Esophagus (tissue), 2 donors: ENCODE measurements at regions not wholly inside any gene's neighbourhood (a gene's known extent, or its start where the extent isn't known, plus 50 kb on each side); places are given as distances from the start of the nearest gene placed in this dataset.
"Not testable (repeated sequence)": the region's sequence is repeated elsewhere in the genome, so short reads cannot be mapped to it uniquely, and the experiment has no call there.

Source experiments
- H3K27ac ChIP-seq, 2 donors: one replicate each; pipeline ENCODE4 v1.5.1; 2013; ENCODE audit warnings: low read depth in 2 of 2, mild to moderate bottlenecking in 2 of 2, inconsistent platforms in 1 of 2, low read length in 1 of 2, moderate library complexity in 1 of 2
- H3K27me3 ChIP-seq, 2 donors: one replicate each; pipeline ENCODE4 v1.6.1; 2013; ENCODE audit warnings: low read length in 2 of 2, control low read depth in 1 of 2, mild to moderate bottlenecking in 1 of 2; ENCODE audit not compliant: insufficient read depth in 2 of 2, control insufficient read depth in 1 of 2
- H3K36me3 ChIP-seq, 2 donors: one replicate each; pipeline ENCODE4 v1.6.1; 2013; ENCODE audit warnings: low read length in 1 of 2; ENCODE audit not compliant: control insufficient read depth in 2 of 2, insufficient read depth in 2 of 2
- H3K4me1 ChIP-seq, 2 donors: one replicate each; pipeline ENCODE4 v1.6.1; 2013; ENCODE audit warnings: low read length in 1 of 2; ENCODE audit not compliant: control insufficient read depth in 2 of 2, insufficient read depth in 2 of 2
- H3K4me3 ChIP-seq, 2 donors: one replicate each; pipeline ENCODE4 v1.5.1; 2013; ENCODE audit warnings: low read length in 2 of 2, mild to moderate bottlenecking in 2 of 2, low read depth in 1 of 2, moderate library complexity in 1 of 2
- H3K9me3 ChIP-seq, 2 donors: one replicate each; pipeline ENCODE4 v1.6.1; 2013; ENCODE audit warnings: mild to moderate bottlenecking in 2 of 2, low read depth in 1 of 2, low read length in 1 of 2, moderate library complexity in 1 of 2; ENCODE audit not compliant: control insufficient read depth in 2 of 2, insufficient read depth in 1 of 2
- WGBS, 2 donors: extraction: QIAGEN DNeasy Blood & Tissue Kit; methylation state at CpG; one replicate each; pipeline ENCODE4 v1.1.7; 2013; 5-methylcytosine and 5-hydroxymethylcytosine counted together
- donor health status: healthy with polysubstance abuse.
- donor health status: Bipolar disorder and iron deficiency.

DNA sequence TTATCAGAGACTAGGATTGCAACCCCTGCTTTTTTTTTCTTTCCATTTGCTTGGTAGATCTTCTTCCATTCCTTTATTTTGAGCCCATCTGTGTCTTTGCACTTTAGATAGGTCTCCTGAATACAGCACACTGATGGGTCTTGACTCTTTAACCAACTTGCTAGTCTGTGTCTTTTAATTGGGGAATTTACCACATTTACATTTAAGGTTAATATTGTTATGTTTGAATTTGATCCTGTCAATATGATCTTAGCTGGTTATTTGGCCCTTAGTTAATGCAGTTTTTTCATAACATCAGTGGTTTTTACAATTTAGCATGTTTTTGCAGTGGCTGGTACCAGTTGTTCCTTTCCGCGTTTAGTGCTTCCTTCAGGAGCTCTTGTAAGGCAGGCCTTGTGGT is 437.2 kb downstream of the ARL4A start:
- H3K27me3 ChIP-seq, H3K27ac ChIP-seq, H3K36me3 ChIP-seq, H3K4me1 ChIP-seq, H3K4me3 ChIP-seq, H3K9me3 ChIP-seq: not testable (repeated sequence)
- 97 to 100% methylated on average over 2 of the region's 2 CpGs for WGBS, 2 donors

DNA sequence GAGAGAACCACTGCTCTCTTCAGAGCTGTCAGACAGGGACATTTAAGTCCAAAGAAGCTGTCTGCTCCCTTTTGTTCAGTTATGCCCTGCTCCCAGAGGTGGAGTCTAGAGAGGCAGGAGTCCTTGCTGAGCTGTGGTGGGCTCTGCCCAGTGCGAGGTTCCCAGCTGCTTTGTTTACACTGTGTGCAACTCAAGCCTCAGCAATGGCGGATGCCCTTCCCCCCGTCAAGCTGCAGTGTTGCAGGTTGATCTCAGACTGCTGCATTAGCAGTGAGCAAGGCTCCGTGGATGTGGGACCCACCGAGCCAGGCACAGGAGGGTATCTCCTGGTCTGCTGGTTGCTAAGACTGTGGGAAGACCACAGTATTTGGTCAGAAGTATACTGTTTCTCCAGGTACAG is 438.9 kb downstream of the ARL4A start:
- Histone ChIP-seq H3K27me3 (no peaks in the 10 kb centered on the region), H3K27ac (no peak overlapping the region), H3K4me3 (no peak overlapping the region), H3K4me1 (no peaks in the 10 kb centered on the region), H3K9me3 (no peaks in the 10 kb centered on the region), H3K36me3 (no peaks in the 10 kb centered on the region)
- 88% methylated on average over 5 of the region's 5 CpGs for WGBS, 2 donors

DNA sequence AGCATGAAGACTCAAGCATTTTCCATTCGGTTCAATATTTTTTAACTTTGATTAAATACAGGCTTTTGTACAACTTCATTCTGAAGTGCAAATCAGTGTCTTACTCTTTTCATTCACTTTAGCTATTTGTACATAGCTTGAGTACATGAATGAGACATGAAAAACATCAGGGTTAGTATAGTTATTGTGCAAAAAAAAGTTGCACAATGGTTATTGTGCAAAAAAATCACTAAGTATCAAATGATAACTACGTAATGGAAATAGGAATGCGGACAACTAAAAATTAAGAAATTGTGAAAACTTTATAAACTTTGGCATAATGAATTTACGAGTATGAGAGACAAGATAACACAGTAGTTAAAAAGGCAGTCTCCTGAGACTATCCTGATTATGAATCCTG is 442.9 kb downstream of the ARL4A start:
- no peaks in the 10 kb centered on the region for H3K9me3 ChIP-seq
- WGBS, 2 donors: 88 to 91% methylated on average over 4 of the region's 4 CpGs
- no peaks in the 10 kb centered on the region for H3K4me1 ChIP-seq
- no peaks in the 10 kb centered on the region for H3K36me3 ChIP-seq
- no peak overlapping the region for H3K4me3 ChIP-seq
- no peak overlapping the region for H3K27ac ChIP-seq
- no peaks in the 10 kb centered on the region for H3K27me3 ChIP-seq

DNA sequence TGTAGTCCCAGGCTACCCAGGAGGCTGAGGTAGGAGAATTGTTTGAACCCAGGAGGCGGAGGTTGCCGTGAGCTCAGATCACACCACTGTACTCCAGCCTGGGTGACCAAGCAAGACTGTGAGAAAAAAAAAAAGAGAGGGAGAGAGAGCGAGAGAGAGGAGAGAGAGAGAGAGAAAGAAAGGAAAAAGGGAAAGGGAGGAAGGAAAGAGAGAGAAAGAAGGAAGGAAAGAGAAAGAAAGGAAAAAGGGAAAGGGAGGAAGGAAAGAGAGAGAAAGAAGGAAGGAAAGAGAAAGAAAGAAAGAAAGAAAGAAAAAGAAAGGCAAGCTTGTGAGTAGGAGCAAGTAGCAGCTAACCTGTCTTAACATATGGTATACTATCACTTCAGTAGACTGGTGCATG is 443.5 kb downstream of the ARL4A start:
- H3K9me3 ChIP-seq, H3K27ac ChIP-seq, H3K36me3 ChIP-seq, H3K4me3 ChIP-seq, H3K27me3 ChIP-seq, H3K4me1 ChIP-seq: not testable (repeated sequence)
- 96 to 99% methylated on average over 3 of the region's 3 CpGs for WGBS, 2 donors

DNA sequence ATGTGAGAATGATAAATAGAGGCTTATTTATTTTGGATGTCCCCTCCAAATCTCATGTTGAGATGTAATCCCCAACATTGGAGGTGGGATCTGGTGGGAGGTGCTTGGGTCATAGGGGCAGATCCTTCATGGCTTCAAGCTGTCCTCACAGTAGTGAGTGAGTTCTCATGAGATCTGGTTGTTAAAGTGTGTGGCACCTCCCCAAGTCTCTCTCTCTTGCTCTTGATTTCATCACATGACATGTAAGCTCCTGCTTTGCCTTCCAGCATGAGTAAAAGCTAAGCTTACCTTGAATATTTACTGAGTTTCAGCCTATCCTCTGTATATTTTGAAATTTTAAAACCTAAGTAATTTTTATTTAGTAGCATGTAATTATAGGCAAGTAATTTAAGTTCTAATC is 444.9 kb downstream of the ARL4A start:
- Histone ChIP-seq H3K27ac (no peak overlapping the region), H3K27me3 (no peaks in the 10 kb centered on the region), H3K36me3 (no peaks in the 10 kb centered on the region), H3K4me1 (no peaks in the 10 kb centered on the region), H3K4me3 (no peak overlapping the region), H3K9me3 (no peaks in the 10 kb centered on the region)

DNA sequence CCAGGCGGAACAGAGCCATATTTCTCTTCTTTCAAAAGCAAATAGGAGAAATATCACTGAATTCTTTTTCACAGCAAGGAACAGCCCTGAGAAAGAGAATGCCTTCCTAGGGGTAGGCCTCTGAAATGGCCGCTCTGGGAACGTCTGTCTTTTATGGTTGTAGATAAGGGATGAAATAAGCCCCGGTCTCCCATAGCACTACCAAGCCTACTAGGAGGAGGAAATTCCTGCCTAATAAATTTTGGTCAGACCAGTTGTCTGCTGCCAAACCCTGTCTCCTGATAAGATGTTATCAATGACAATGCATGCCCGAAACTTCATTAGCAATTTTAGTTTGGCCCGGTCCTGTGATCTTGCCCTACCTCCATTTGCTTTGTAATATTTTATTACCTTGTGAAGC is 448.9 kb downstream of the ARL4A start:
- H3K4me1 ChIP-seq, H3K36me3 ChIP-seq, H3K4me3 ChIP-seq, H3K9me3 ChIP-seq, H3K27ac ChIP-seq, H3K27me3 ChIP-seq: not testable (repeated sequence)
- 94 to 96% methylated on average over 6 of the region's 6 CpGs for WGBS, 2 donors

DNA sequence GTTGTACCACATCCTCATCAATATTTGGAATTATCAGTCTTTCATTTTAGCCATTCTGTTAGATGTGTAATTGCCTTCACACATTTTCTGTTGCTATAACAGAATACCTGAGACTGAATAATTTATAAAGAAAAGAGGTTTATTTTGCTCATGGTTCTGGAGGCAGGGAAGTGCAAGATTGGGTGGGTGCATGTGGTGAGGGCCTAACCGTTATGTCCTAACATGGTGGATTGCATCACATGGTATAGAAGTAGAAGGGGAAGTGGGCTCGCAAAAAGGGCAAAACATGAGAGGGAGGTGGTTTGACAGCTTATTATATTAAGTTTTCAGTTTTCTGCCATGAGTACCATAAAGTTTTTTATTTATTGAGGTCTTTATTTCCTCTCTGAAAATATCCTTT is 452.0 kb downstream of the ARL4A start:
- 90 to 91% methylated on average over 2 of the region's 2 CpGs for WGBS, 2 donors
- no peak overlapping the region for H3K4me3 ChIP-seq
- no peaks in the 10 kb centered on the region for H3K4me1 ChIP-seq
- H3K27me3 ChIP-seq: no peaks in the 10 kb centered on the region
- H3K27ac ChIP-seq: no peak overlapping the region
- H3K36me3 ChIP-seq: no peaks in the 10 kb centered on the region
- no peaks in the 10 kb centered on the region for H3K9me3 ChIP-seq

DNA sequence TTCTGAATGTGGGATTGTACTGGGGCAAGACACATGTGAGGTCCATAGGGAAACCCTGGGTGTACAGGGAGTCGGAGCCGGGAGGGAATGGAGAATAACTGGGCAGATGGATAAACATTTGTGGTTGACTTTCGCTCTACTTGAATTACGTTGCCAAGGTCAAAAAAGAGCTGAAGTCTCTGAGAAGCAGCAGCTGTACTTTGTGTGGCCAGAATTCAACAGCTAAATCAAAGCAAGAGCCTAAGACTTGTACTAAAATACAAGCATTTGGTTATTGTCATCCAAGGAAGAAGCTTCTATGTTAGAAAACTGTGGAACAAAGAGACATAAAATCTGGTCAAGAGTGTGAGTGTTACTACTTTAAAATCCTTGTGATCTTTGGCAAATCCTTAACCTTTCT is 457.2 kb downstream of the ARL4A start:
- no peaks in the 10 kb centered on the region for H3K36me3 ChIP-seq
- no peak overlapping the region for H3K4me3 ChIP-seq
- H3K27ac ChIP-seq: no peak overlapping the region
- 58 to 69% methylated on average over 4 of the region's 4 CpGs for WGBS, 2 donors
- H3K27me3 ChIP-seq: no peaks in the 10 kb centered on the region
- no peaks in the 10 kb centered on the region for H3K4me1 ChIP-seq
- no peaks in the 10 kb centered on the region for H3K9me3 ChIP-seq

DNA sequence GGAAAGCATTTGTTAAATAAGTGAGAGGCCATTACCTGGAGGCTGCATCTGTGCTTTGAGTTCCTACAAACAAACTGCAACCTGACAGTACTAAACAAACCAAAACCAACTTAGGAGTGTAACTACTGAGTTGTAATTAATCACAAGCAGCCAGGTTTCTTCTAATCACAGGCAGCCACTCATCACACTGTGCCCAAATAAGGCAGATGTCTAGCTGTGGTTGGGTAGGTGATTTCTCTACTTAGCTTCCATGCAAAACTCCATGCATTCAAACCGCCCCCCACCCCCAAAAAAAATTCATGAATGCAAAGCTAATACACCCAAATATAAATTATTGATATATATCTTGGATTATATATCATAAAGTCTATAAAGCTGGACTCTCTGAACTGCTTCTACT is 461.1 kb downstream of the ARL4A start:
- H3K36me3 ChIP-seq: no peaks in the 10 kb centered on the region
- no peaks in the 10 kb centered on the region for H3K27me3 ChIP-seq
- no peaks in the 10 kb centered on the region for H3K4me1 ChIP-seq
- no peaks in the 10 kb centered on the region for H3K9me3 ChIP-seq
- 53 to 76% methylated on average over 1 of the region's 1 CpG for WGBS, 2 donors
- no peak overlapping the region for H3K4me3 ChIP-seq
- no peak overlapping the region for H3K27ac ChIP-seq

DNA sequence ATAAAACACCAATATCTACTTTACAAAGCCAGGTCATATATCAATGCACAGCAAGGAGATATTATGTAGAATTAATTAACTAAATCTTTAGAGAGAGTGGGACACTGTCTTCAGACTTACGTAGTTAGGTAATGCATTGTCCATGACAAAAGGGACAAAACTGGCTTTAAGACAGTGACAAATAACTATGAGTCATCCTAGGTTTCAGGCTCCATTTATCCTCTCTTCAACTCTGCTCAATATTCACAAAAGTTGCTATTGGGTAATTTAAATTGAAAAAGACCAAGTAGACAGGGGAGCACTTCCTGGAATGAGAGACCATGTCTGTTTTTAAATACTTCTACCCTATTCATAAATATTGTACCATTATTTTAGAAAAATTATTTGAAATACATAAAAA is 464.5 kb downstream of the ARL4A start:
- H3K4me3 ChIP-seq: no peak overlapping the region
- H3K4me1 ChIP-seq: no peaks in the 10 kb centered on the region
- H3K36me3 ChIP-seq: no peaks in the 10 kb centered on the region
- no peak overlapping the region for H3K27ac ChIP-seq
- no peaks in the 10 kb centered on the region for H3K9me3 ChIP-seq
- 75 to 82% methylated on average over 1 of the region's 1 CpG for WGBS, 2 donors
- no peaks in the 10 kb centered on the region for H3K27me3 ChIP-seq
